DOHH2 (cell line): ENCODE measurements at regions not wholly inside any gene's neighbourhood (a gene's known extent, or its start where the extent isn't known, plus 50 kb on each side); places are given as distances from the start of the nearest gene placed in this dataset.

Experiments used
- EZH2phosphoT487 ChIP-seq: fragments of 200-600 bp; sonication (generic); IDR thresholded peaks from 2 replicates; pipeline ENCODE4 v1.6.1; 2017; ENCODE audit warnings: borderline replicate concordance, mild to moderate bottlenecking, antibody characterized with exemption, low read length, moderate library complexity, mixed read lengths
- TF ChIP-seq, protein P1 (sequence below): fragments of 200-600 bp; sonication (generic); IDR thresholded peaks from one replicate; pipeline ENCODE4 v1.5.1; 2014; ENCODE audit warnings: antibody characterized with exemption, mild to moderate bottlenecking, low read depth, low read length; ENCODE audit not compliant: poor library complexity, severe bottlenecking

- TF ChIP-seq, protein P1, sequence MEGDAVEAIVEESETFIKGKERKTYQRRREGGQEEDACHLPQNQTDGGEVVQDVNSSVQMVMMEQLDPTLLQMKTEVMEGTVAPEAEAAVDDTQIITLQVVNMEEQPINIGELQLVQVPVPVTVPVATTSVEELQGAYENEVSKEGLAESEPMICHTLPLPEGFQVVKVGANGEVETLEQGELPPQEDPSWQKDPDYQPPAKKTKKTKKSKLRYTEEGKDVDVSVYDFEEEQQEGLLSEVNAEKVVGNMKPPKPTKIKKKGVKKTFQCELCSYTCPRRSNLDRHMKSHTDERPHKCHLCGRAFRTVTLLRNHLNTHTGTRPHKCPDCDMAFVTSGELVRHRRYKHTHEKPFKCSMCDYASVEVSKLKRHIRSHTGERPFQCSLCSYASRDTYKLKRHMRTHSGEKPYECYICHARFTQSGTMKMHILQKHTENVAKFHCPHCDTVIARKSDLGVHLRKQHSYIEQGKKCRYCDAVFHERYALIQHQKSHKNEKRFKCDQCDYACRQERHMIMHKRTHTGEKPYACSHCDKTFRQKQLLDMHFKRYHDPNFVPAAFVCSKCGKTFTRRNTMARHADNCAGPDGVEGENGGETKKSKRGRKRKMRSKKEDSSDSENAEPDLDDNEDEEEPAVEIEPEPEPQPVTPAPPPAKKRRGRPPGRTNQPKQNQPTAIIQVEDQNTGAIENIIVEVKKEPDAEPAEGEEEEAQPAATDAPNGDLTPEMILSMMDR: no peak
- no peak for TF ChIP-seq EZH2phosphoT487
Measured at GRCh38 chr4:153937289-153937688, 148.4 kb upstream of the SFRP2 start.
